Erythroblast (primary cell): ENCODE measurements at regions not wholly inside any gene's neighbourhood (a gene's known extent, or its start where the extent isn't known, plus 50 kb on each side); places are given as distances from the start of the nearest gene placed in this dataset.

ENCODE experiments used
- GATA1 ChIP-seq: IDR thresholded peaks from 2 replicates; pipeline ENCODE4 v1.6.1; 2011; ENCODE audit warnings: low read depth, mild to moderate bottlenecking, control low read depth, low read length, moderate library complexity
- POLR2A ChIP-seq: IDR thresholded peaks from 2 replicates; pipeline ENCODE4 v1.6.1; 2011; ENCODE audit warnings: mild to moderate bottlenecking, low read length

- TF ChIP-seq POLR2A (no peak), GATA1 (no peak)
Measured at GRCh38 chrX:76996641-76997040, 450.5 kb upstream of the FGF16 start.
